ENCODE measurements at regions not wholly inside any gene's neighbourhood (a gene's known extent, or its start where the extent isn't known, plus 50 kb on each side); places are given as distances from the start of the nearest gene placed in this dataset.
"Not testable (repeated sequence)": the region's sequence is repeated elsewhere in the genome, so short reads cannot be mapped to it uniquely, and the experiment has no call there.

- FAIRE-seq, result no peak
Measured at GRCh38 chr11:97722721-97723120, 1298.0 kb upstream of the CNTN5 start.

- FAIRE-seq, result no peak
Measured at GRCh38 chr11:97729546-97730272, 1291.0 kb upstream of the CNTN5 start.

GRCh38 chr11:97732011-97732632, 1288.6 kb upstream of the CNTN5 start:
- no peak for FAIRE-seq

- no peak for FAIRE-seq
Measured at GRCh38 chr11:97738751-97739150, 1282.0 kb upstream of the CNTN5 start.

GRCh38 chr11:97739932-97740800, 1280.6 kb upstream of the CNTN5 start:
- no peak for FAIRE-seq

- no peak for FAIRE-seq
Measured at GRCh38 chr11:97740801-97741151, 1280.0 kb upstream of the CNTN5 start.

- FAIRE-seq, result no peak
Measured at GRCh38 chr11:97742717-97743116, 1278.0 kb upstream of the CNTN5 start.

- no peak for FAIRE-seq
Measured at GRCh38 chr11:97743205-97743742, 1277.5 kb upstream of the CNTN5 start.

GRCh38 chr11:97745515-97746050, 1275.2 kb upstream of the CNTN5 start:
- FAIRE-seq, result no peak

- FAIRE-seq, result no peak
Measured at GRCh38 chr11:97746818-97747217, 1273.9 kb upstream of the CNTN5 start.

GRCh38 chr11:97751405-97751804, 1269.3 kb upstream of the CNTN5 start:
- no peak for FAIRE-seq

GRCh38 chr11:97751952-97752351, 1268.8 kb upstream of the CNTN5 start:
- no peak for FAIRE-seq

- no peak for FAIRE-seq
Measured at GRCh38 chr11:97754976-97755375, 1265.8 kb upstream of the CNTN5 start.

GRCh38 chr11:97756571-97757335, 1264.0 kb upstream of the CNTN5 start:
- no peak for FAIRE-seq

- FAIRE-seq, result no peak
Measured at GRCh38 chr11:97761175-97761574, 1259.6 kb upstream of the CNTN5 start.

- FAIRE-seq, result no peak
Measured at GRCh38 chr11:97764193-97764592, 1256.6 kb upstream of the CNTN5 start.

GRCh38 chr11:97764605-97765004, 1256.1 kb upstream of the CNTN5 start:
- FAIRE-seq, result no peak

GRCh38 chr11:97770570-97770969, 1250.2 kb upstream of the CNTN5 start:
- FAIRE-seq, result no peak

- no peak for FAIRE-seq
Measured at GRCh38 chr11:97772705-97773104, 1248.0 kb upstream of the CNTN5 start.

- FAIRE-seq, result not testable (repeated sequence)
Measured at GRCh38 chr11:97784388-97784787, 1236.4 kb upstream of the CNTN5 start.

GRCh38 chr11:97786961-97787360, 1233.8 kb upstream of the CNTN5 start:
- FAIRE-seq, result no peak

- FAIRE-seq, result no peak
Measured at GRCh38 chr11:97794876-97795275, 1225.9 kb upstream of the CNTN5 start.
